GM20431 (cell line): ENCODE measurements at regions not wholly inside any gene's neighbourhood (a gene's known extent, or its start where the extent isn't known, plus 50 kb on each side); places are given as distances from the start of the nearest gene placed in this dataset.

ENCODE experiments used
- in situ Hi-C: fragments of 300-500 bp; cut with MseI, MboI; formaldehyde crosslinking; loops from one replicate; pipeline ENCODE4 v1.15.0; 2020; ENCODE audit warnings: low sequenced_read_pairs; ENCODE audit not compliant: unreplicated experiment

GRCh38 chr5:124996023-124996763 lies 249.8 kb upstream of the ZNF608 start:
- in situ Hi-C loops = no loop called here

- in situ Hi-C loops = no loop called here
Observed at GRCh38 chr5:124996764-124997077, 250.3 kb upstream of the ZNF608 start.

GRCh38 chr5:124997186-124997893 lies 250.9 kb upstream of the ZNF608 start:
- in situ Hi-C loops = no loop called here

- in situ Hi-C loops = no loop called here
Observed at GRCh38 chr5:124998520-124998919, 252.1 kb upstream of the ZNF608 start.

GRCh38 chr5:125002727-125003598 lies 256.5 kb upstream of the ZNF608 start:
- in situ Hi-C loops = no loop called here

GRCh38 chr5:125004009-125004408 lies 257.6 kb upstream of the ZNF608 start:
- in situ Hi-C loops = no loop called here

- in situ Hi-C loops = no loop called here
Observed at GRCh38 chr5:125005266-125005665, 258.8 kb upstream of the ZNF608 start.

GRCh38 chr5:125006011-125006685 lies 259.7 kb upstream of the ZNF608 start:
- in situ Hi-C loops = no loop called here

- in situ Hi-C loops = no loop called here
Observed at GRCh38 chr5:125010356-125010755, 263.9 kb upstream of the ZNF608 start.

GRCh38 chr5:125011014-125011413 lies 264.6 kb upstream of the ZNF608 start:
- in situ Hi-C loops = no loop called here

GRCh38 chr5:125011419-125011818 lies 265.0 kb upstream of the ZNF608 start:
- in situ Hi-C loops = no loop called here

- in situ Hi-C loops = no loop called here
Observed at GRCh38 chr5:125011947-125012346, 265.5 kb upstream of the ZNF608 start.

GRCh38 chr5:125012727-125013451 lies 266.4 kb upstream of the ZNF608 start:
- in situ Hi-C loops = no loop called here

- in situ Hi-C loops = no loop called here
Observed at GRCh38 chr5:125014202-125014601, 267.8 kb upstream of the ZNF608 start.

- in situ Hi-C loops = no loop called here
Observed at GRCh38 chr5:125017796-125018195, 271.4 kb upstream of the ZNF608 start.

GRCh38 chr5:125023673-125024072 lies 277.2 kb upstream of the ZNF608 start:
- in situ Hi-C loops = no loop called here

- in situ Hi-C loops = no loop called here
Observed at GRCh38 chr5:125026867-125027731, 280.7 kb upstream of the ZNF608 start.

- in situ Hi-C loops = no loop called here
Observed at GRCh38 chr5:125032286-125032685, 285.8 kb upstream of the ZNF608 start.

- in situ Hi-C loops = no loop called here
Observed at GRCh38 chr5:125033602-125034001, 287.2 kb upstream of the ZNF608 start.
